ENCODE measurements at regions not wholly inside any gene's neighbourhood (a gene's known extent, or its start where the extent isn't known, plus 50 kb on each side); places are given as distances from the start of the nearest gene placed in this dataset.

DNA sequence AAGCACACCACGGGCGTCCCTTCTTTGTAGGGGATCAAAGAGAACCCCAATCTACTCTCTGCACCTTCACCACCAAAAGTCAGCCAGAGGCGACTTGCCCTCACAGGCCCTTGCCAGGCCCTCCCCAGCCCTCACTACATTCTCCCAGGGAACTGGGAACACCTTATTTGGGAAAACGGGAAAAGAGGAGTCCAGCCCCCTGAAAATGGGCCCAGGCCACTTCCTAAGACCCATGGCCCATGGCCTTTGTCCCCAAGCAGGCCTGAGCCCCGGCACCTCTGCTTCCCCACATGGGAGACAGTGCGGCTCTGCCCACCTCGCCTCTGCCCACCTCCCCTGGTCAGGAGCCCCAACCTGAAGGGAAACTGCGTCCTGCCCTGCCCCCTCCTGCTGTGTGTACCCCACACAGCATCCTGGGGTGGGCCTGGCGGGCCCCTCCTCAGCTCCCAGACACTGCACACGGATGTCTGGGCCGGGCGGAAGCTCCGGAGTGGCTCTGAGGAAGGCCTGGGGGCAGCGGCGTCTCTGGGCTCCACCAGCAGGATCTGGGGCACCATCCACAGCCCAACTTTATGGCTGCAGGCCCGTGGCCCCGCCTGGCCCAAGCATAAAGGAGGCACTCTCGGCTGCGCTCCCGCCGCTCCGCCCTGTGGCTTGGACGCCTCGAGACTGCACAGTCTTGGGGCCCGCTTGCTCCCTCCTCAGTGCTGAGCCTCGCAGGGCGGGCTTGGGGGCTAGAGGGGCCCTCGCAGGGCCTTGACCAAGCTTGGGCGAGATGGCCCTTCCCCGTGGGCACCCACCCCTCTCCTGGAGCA is 70.3 kb upstream of the GPC1 start:
- H2AFZ ChIP-seq (ENCODE audit: insufficient read depth, low read length, poor library complexity) = no peak overlapping the region
- no peak overlapping the region for H2AK5ac ChIP-seq (ENCODE audit: low read length)
- no peak overlapping the region for H3K27ac ChIP-seq (ENCODE audit: low read depth, low read length)
- no peak overlapping the region for H2BK12ac ChIP-seq (ENCODE audit: low read length)
- no CpG with 5 or more reads among the region's 30 CpGs for WGBS (ENCODE audit: extremely low coverage, insufficient coverage, insufficient read length)
- H4K91ac ChIP-seq (ENCODE audit: low read depth, low read length) = no peak overlapping the region
- H2BK120ac ChIP-seq (ENCODE audit: insufficient read depth, low read length, poor library complexity) = no peak overlapping the region
- DNase-seq = no peak
- peaks cover 4% of the 10 kb centered on the region for H3K79me1 ChIP-seq (ENCODE audit: low read length)
- no peak overlapping the region for H3K9ac ChIP-seq (ENCODE audit: low read length)
- H3K9me3 ChIP-seq (ENCODE audit: insufficient read depth, low read depth, low read length) = peaks cover 17% of the 10 kb centered on the region
- no peak overlapping the region for H3K4me3 ChIP-seq (ENCODE audit: low read depth, low read length)
- no peak overlapping the region for H3K4me2 ChIP-seq (ENCODE audit: low read length)
- no peaks in the 10 kb centered on the region for H3K79me2 ChIP-seq (ENCODE audit: control insufficient read depth, insufficient read depth, low read length, poor library complexity)
- no peaks in the 10 kb centered on the region for H3K36me3 ChIP-seq (ENCODE audit: control insufficient read depth in 1 of 2, insufficient read depth in 2 of 2, low read length in 2 of 2)
- no peak overlapping the region for H3K4ac ChIP-seq (ENCODE audit: low read depth, low read length)
- no peaks in the 10 kb centered on the region for H3K27me3 ChIP-seq (ENCODE audit: insufficient read depth, low read length)
- H3K14ac ChIP-seq (ENCODE audit: low read length) = no peak overlapping the region
- H3K18ac ChIP-seq (ENCODE audit: low read length) = no peak overlapping the region
- no peak overlapping the region for H2BK5ac ChIP-seq (ENCODE audit: low read depth, low read length, poor library complexity)
- no peak overlapping the region for H3K23ac ChIP-seq (ENCODE audit: low read length)
- no peak overlapping the region for H4K12ac ChIP-seq (ENCODE audit: low read depth, low read length)
- H3K4me1 ChIP-seq (ENCODE audit: control insufficient read depth in 1 of 2, insufficient read depth in 2 of 2, low read length in 2 of 2) = peaks cover 7 to 11% of the 10 kb centered on the region in 2 experiments
- H4K8ac ChIP-seq (ENCODE audit: low read depth, low read length) = no peak overlapping the region

DNA sequence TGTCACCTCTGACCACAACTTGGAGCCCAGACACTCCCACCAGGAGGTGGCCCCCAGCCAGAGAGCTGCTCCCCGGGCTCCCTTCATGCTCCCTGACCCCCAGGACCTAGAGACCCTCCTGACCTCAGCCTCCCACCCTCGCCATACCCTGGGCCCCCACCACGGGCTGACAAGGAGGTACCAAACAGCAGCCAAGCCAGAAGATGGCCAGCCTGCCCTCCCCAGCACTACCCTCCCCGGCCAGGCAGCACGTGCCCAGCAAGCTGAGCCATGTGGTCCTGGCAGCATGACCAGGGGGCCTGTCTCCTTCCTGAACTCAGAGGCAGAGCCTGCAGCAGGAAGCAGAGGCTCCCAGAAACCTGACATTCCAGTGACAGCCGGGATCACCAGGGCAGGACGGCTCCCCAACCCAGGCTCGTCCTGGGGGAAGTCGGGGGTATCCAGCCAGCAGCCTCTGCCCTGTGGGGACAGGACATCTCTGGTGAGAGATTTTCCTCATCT is 69.4 kb upstream of the GPC1 start:
- no CpG with 5 or more reads among the region's 9 CpGs for WGBS (ENCODE audit: extremely low coverage, insufficient coverage, insufficient read length)

DNA sequence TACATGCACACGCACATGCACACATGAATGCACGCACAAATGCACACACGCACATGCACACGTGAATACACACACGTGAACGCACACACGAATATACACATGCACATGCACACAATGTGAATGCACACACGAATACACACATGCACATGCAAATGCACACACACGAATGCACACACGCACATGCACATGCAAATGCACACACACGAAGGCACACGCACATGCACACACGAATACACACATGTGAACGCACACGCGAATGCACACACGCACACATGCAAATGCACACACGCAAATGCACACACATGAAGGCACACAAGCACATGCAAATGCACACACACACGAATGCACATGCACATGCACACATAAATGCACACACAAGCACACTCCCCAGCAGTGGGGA is 68.6 kb upstream of the GPC1 start:
- H3K79me2 ChIP-seq (ENCODE audit: control insufficient read depth, insufficient read depth, low read length, poor library complexity) = no peaks in the 10 kb centered on the region
- no peak overlapping the region for H3K4me2 ChIP-seq (ENCODE audit: low read length)
- no peak overlapping the region for H2AK5ac ChIP-seq (ENCODE audit: low read length)
- no peak overlapping the region for H3K9ac ChIP-seq (ENCODE audit: low read length)
- H3K27me3 ChIP-seq (ENCODE audit: insufficient read depth, low read length) = no peaks in the 10 kb centered on the region
- H4K8ac ChIP-seq (ENCODE audit: low read depth, low read length) = no peak overlapping the region
- H2BK5ac ChIP-seq (ENCODE audit: low read depth, low read length, poor library complexity) = no peak overlapping the region
- H3K27ac ChIP-seq (ENCODE audit: low read depth, low read length) = no peak overlapping the region
- no peak overlapping the region for H3K14ac ChIP-seq (ENCODE audit: low read length)
- H3K23ac ChIP-seq (ENCODE audit: low read length) = peak overlapping the region; percentile 13
- no peak overlapping the region for H4K12ac ChIP-seq (ENCODE audit: low read depth, low read length)
- no peak overlapping the region for H2BK12ac ChIP-seq (ENCODE audit: low read length)
- H4K91ac ChIP-seq (ENCODE audit: low read depth, low read length) = no peak overlapping the region
- no peaks in the 10 kb centered on the region for H3K36me3 ChIP-seq (ENCODE audit: control insufficient read depth in 1 of 2, insufficient read depth in 2 of 2, low read length in 2 of 2)
- no peak overlapping the region for H2AFZ ChIP-seq (ENCODE audit: insufficient read depth, low read length, poor library complexity)
- peak overlapping the region; percentile 46 for H3K4me3 ChIP-seq (ENCODE audit: low read depth, low read length)
- H3K4ac ChIP-seq (ENCODE audit: low read depth, low read length) = no peak overlapping the region
- H3K79me1 ChIP-seq (ENCODE audit: low read length) = peaks cover 7% of the 10 kb centered on the region
- H2BK120ac ChIP-seq (ENCODE audit: insufficient read depth, low read length, poor library complexity) = no peak overlapping the region
- H3K4me1 ChIP-seq (ENCODE audit: control insufficient read depth in 1 of 2, insufficient read depth in 2 of 2, low read length in 2 of 2) = peaks cover 10 to 24% of the 10 kb centered on the region in 2 experiments
- no peak overlapping the region for H3K18ac ChIP-seq (ENCODE audit: low read length)
- DNase-seq = no peak
- peaks cover 9% of the 10 kb centered on the region for H3K9me3 ChIP-seq (ENCODE audit: insufficient read depth, low read depth, low read length)
- no CpG with 5 or more reads among the region's 19 CpGs for WGBS (ENCODE audit: extremely low coverage, insufficient coverage, insufficient read length)

More for the DNA sequence above, 69.4 kb upstream of the GPC1 start:
- Histone ChIP-seq H3K9ac (ENCODE audit: low read length) (no peak overlapping the region), H3K36me3 (ENCODE audit: control insufficient read depth in 1 of 2, insufficient read depth in 2 of 2, low read length in 2 of 2) (no peaks in the 10 kb centered on the region), H3K79me2 (ENCODE audit: control insufficient read depth, insufficient read depth, low read length, poor library complexity) (no peaks in the 10 kb centered on the region), H2AFZ (ENCODE audit: insufficient read depth, low read length, poor library complexity) (no peak overlapping the region), H3K14ac (ENCODE audit: low read length) (no peak overlapping the region), H2AK5ac (ENCODE audit: low read length) (no peak overlapping the region), H3K9me3 (ENCODE audit: insufficient read depth, low read depth, low read length) (peaks cover 16% of the 10 kb centered on the region), H3K18ac (ENCODE audit: low read length) (no peak overlapping the region), H3K79me1 (ENCODE audit: low read length) (peaks cover 5% of the 10 kb centered on the region), H3K23ac (ENCODE audit: low read length) (no peak overlapping the region), H2BK5ac (ENCODE audit: low read depth, low read length, poor library complexity) (no peak overlapping the region), H3K4me1 (ENCODE audit: control insufficient read depth in 1 of 2, insufficient read depth in 2 of 2, low read length in 2 of 2) (peaks cover 10 to 16% of the 10 kb centered on the region in 2 experiments), H2BK120ac (ENCODE audit: insufficient read depth, low read length, poor library complexity) (no peak overlapping the region), H3K4me3 (ENCODE audit: low read depth, low read length) (no peak overlapping the region), H3K27me3 (ENCODE audit: insufficient read depth, low read length) (no peaks in the 10 kb centered on the region), H3K4ac (ENCODE audit: low read depth, low read length) (no peak overlapping the region), H2BK12ac (ENCODE audit: low read length) (no peak overlapping the region), H4K8ac (ENCODE audit: low read depth, low read length) (no peak overlapping the region), H3K4me2 (ENCODE audit: low read length) (no peak overlapping the region), H4K12ac (ENCODE audit: low read depth, low read length) (no peak overlapping the region), H4K91ac (ENCODE audit: low read depth, low read length) (no peak overlapping the region), H3K27ac (ENCODE audit: low read depth, low read length) (no peak overlapping the region)
- no peak for DNase-seq

DNA sequence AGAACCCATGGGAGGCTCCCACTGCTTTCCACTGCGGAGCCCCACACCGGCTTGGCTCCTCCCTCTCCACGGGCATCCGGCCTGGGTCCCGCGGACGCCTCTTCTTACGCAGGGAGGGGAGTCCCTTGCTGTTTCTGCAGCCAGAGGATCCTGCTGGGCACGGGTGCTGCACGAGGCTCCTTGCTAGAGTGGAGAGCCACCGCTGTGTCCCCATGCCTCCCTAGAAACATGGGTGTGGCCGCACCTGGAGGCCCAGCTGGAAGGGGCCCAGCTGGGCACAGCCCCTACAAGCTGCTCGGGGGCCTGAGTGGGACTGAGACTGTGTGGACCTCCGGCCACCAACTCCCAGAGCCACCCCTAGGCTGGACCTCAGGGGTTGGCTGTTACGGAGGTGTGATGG is 67.7 kb upstream of the GPC1 start:
- H3K4ac ChIP-seq (ENCODE audit: low read depth, low read length) = no peak overlapping the region
- no peak overlapping the region for H4K91ac ChIP-seq (ENCODE audit: low read depth, low read length)
- no CpG with 5 or more reads among the region's 15 CpGs for WGBS (ENCODE audit: extremely low coverage, insufficient coverage, insufficient read length)
- H3K14ac ChIP-seq (ENCODE audit: low read length) = no peak overlapping the region
- no peak overlapping the region for H3K9ac ChIP-seq (ENCODE audit: low read length)
- H3K27ac ChIP-seq (ENCODE audit: low read depth, low read length) = no peak overlapping the region
- H4K12ac ChIP-seq (ENCODE audit: low read depth, low read length) = no peak overlapping the region
- peaks cover 5% of the 10 kb centered on the region for H3K9me3 ChIP-seq (ENCODE audit: insufficient read depth, low read depth, low read length)
- no peak overlapping the region for H3K4me3 ChIP-seq (ENCODE audit: low read depth, low read length)
- no peaks in the 10 kb centered on the region for H3K36me3 ChIP-seq (ENCODE audit: control insufficient read depth in 1 of 2, insufficient read depth in 2 of 2, low read length in 2 of 2)
- H3K4me1 ChIP-seq (ENCODE audit: control insufficient read depth in 1 of 2, insufficient read depth in 2 of 2, low read length in 2 of 2) = peaks cover 10 to 26% of the 10 kb centered on the region in 2 experiments
- no peak overlapping the region for H3K23ac ChIP-seq (ENCODE audit: low read length)
- H2BK120ac ChIP-seq (ENCODE audit: insufficient read depth, low read length, poor library complexity) = no peak overlapping the region
- H3K79me1 ChIP-seq (ENCODE audit: low read length) = peaks cover 7% of the 10 kb centered on the region
- no peak overlapping the region for H2AK5ac ChIP-seq (ENCODE audit: low read length)
- H3K79me2 ChIP-seq (ENCODE audit: control insufficient read depth, insufficient read depth, low read length, poor library complexity) = no peaks in the 10 kb centered on the region
- no peak overlapping the region for H4K8ac ChIP-seq (ENCODE audit: low read depth, low read length)
- no peak overlapping the region for H2BK5ac ChIP-seq (ENCODE audit: low read depth, low read length, poor library complexity)
- H2AFZ ChIP-seq (ENCODE audit: insufficient read depth, low read length, poor library complexity) = no peak overlapping the region
- no peak overlapping the region for H2BK12ac ChIP-seq (ENCODE audit: low read length)
- H3K18ac ChIP-seq (ENCODE audit: low read length) = no peak overlapping the region
- H3K27me3 ChIP-seq (ENCODE audit: insufficient read depth, low read length) = no peaks in the 10 kb centered on the region
- H3K4me2 ChIP-seq (ENCODE audit: low read length) = no peak overlapping the region
- no peak for DNase-seq
